Dermis blood vessel endothelial cell (primary cell): ENCODE measurements at regions not wholly inside any gene's neighbourhood (a gene's known extent, or its start where the extent isn't known, plus 50 kb on each side); places are given as distances from the start of the nearest gene placed in this dataset.

Experiments
- DNase-seq: peaks from one replicate; pipeline ENCODE4 v3.0.0; 2010

DNA sequence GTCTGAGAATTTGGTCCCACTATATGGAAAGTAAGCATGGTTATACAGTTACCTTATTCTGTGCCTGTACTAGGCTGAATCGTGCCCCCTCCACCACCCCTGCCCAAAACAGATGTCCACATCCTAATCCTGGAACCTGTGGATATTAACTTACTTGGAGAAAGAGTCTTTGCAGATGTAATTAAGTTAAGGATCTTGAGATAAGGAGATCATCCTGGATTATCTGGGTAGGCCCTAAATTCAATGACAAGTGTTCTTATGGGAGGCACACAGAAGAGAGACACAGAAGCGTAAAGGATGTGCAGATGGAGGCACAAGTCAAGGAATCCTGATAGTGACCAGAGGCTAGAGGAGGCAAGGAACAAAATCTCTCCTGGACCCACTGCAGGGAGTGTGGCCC is 116.7 kb upstream of the MAN1A1 start:
- no peak for DNase-seq

GRCh38 chr6:119463081-119463626 is 113.6 kb upstream of the MAN1A1 start:
- no peak for DNase-seq

DNA sequence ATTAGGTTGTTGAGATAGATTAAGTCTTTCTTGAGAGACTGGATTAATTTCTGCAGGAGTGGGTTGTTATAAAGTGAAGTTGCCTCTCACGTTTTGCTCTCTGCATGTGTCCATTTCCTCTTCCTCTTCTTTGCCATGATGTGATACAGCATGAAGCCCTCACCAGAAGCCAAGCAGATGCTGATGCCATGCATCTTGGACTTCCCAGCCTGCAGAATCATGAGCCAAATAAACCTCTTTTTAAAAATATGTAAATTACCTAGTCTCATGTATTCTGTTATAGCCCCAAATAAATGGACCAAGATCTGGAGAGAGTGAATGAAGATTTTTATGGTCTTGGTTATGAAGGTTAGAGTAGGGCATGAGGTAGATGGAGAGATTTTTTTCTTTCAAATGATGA is 111.6 kb upstream of the MAN1A1 start:
- no peak for DNase-seq

GRCh38 chr6:119459207-119459974 is 109.8 kb upstream of the MAN1A1 start:
- DNase-seq: no peak

DNA sequence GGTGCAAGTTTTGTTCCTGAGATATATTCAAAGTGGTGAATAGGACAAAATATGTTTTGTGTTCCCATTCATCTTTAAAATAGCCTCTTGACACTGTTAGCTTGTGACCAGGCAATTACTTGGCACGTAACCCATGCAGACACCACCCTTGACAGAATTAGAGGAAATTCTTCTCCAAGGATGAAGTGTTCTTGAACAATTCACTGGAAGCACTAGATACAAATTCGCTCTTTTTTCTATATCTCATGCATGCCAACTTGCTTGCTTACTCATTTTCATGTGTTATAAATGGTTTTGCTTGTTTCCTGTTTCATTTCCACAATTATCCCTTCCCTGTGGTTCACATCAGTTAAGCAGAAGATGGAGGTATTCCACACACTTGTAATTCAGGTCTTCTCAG is 105.2 kb upstream of the MAN1A1 start:
- peak; percentile 6 for DNase-seq

- no peak for DNase-seq
Measured at GRCh38 chr6:119453242-119454200, 104.0 kb upstream of the MAN1A1 start.

- DNase-seq: no peak
Measured at GRCh38 chr6:119449331-119450156, 100.0 kb upstream of the MAN1A1 start.

GRCh38 chr6:119447921-119448320 is 98.4 kb upstream of the MAN1A1 start:
- no peak for DNase-seq

DNA sequence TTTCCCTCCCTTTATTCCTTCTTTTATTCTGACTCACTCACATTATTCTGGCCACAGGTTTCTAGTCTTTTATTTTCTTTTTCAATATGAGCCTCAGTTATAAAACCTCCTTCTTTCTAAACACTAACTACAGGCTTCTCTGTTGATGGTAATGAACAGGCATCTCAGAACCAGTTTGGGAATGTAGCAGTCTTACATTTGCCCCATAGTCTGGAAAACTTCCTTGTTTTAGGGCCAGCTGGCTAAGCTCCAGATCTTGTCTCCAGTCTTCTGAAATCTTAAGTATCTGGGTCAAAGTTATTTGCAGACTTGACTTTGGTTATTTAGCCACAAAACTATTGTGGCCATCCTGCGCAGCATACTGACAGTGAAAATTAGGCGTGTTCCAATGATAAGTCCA is 97.0 kb upstream of the MAN1A1 start:
- DNase-seq: peak; percentile 10

DNA sequence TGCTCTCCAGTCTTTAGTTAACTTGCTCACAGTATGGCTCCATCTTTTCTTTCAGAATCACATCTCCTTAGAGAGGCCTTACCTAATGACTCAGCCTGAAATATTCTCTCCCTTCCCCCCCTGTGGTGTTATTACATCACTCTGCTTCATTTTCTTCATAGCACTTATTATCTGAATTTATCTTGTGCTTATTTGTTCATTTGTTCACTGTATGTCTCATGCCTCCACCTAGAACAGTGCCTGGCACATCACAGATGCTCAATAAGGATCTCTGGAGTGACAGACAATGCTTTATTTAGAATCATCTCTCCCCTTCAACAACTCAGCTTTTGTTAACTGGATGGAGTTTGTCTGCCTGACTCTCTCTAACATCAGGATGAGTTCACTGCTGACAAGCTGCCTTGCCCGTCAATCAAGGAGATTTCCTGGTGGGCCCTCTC is 96.6 kb upstream of the MAN1A1 start:
- no peak for DNase-seq

- no peak for DNase-seq
Measured at GRCh38 chr6:119445666-119446065, 96.1 kb upstream of the MAN1A1 start.

DNA sequence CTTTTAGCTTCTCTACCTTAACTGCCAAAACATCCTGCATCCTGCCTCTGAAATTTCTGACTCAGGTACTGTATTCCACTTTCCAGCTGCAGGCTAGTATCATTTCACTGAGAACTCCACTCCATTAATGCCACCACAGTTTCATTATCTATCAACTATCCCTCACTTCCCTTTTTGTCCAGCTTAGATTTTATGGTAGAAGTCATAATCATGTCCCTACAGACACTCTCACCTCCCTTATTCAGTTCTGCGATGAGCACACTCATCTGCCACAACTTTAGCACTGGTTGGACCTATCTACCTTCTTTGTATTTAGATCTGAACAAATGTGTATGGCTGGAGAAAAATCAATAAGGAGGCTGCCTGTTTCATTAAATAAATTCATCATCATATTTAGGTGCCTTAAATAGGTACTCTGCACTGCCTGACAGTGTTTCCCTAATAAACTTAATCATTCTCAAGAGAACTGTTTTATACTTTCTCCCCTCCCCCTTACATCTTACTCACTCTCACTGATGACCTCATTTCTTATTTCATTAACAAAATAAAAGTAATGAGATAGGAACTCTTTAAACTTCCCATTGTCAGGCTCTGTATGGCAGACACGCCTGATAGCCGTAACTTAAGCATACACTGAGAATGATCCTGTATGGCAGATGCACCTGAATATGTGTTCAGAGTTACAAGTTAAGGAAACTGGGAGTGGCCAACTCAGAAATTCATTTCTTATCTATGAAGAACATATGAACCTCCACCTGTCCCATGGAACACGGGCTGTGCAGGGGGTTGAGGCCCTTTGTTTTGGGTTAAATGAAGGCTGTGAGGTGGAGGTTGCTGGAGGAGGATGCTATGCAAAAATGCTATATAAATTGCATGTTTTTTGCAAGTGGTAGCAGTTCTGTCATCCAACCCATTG is 95.3 kb upstream of the MAN1A1 start:
- DNase-seq: no peak

DNA sequence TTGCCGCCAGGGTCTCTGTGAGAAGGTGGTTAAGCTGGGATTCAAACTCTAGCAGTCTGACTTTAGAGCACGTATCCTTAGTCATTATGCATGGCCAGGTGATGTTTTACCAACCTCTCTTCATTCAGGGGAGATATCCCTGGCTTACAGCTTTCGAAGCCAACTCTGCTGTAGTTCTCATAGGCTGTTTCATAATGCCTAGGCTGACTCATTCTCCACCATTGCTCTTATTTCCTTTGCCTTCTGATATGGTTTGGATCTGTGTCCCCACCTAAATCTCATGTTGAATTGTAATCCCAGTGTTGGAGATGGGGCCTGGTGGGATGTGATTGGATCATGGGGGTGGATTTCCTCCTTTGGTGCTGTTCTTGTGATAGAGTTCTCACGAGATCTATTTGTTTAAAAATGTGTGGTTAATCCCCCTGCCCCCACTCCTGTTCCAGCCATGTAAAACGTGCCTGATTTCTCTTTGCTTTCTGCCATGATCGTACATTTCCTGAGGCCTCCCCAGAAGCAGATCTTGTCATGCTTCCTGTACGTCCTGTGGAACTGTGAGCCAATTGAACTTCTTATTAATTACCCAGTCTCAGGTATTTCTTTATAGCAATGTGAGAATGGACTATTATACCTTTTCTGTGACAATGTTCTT is 94.6 kb upstream of the MAN1A1 start:
- no peak for DNase-seq

- DNase-seq: peak; percentile 61
Measured at GRCh38 chr6:119442776-119443184, 93.2 kb upstream of the MAN1A1 start.

DNA sequence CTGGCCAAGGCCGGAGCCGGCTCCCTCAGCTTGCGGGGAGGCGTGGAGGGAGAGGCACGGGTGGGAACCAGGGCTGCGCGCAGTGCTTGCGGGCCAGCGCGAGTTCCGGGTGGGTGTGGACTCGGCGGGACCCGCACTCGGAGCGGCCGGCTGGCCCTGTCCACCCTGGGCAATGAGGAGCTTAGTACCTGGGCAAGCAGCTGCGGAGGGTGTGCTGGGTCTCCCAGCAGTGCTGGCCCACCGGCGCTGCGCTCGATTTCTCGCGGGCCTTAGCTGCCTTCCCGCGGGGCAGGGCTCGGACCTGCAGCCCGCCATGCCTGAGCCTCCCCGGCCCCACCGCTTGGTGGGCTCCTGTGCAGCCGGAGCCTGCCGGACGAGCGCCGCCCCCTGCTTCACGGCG is 91.4 kb upstream of the MAN1A1 start:
- DNase-seq: no peak

- no peak for DNase-seq
Measured at GRCh38 chr6:119436583-119436982, 87.0 kb upstream of the MAN1A1 start.

DNA sequence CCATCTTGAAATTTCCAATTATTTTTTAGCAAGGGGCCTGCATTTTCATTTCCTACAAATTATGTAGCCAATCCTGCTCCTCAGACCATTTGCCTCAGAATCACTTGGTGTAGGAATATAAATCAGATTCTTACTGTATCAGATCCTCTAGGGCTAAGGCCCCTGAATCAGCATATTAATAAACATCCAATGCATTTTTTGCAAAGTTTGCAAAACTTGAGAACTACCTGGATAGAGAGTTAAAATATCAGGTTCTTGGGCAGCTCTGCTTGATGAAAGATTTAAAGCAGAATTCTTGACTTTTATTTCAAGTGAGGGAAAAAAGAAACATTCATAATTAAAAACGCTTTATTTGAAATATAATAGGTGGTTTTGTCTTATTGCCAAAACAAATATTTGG is 82.2 kb upstream of the MAN1A1 start:
- no peak for DNase-seq

DNA sequence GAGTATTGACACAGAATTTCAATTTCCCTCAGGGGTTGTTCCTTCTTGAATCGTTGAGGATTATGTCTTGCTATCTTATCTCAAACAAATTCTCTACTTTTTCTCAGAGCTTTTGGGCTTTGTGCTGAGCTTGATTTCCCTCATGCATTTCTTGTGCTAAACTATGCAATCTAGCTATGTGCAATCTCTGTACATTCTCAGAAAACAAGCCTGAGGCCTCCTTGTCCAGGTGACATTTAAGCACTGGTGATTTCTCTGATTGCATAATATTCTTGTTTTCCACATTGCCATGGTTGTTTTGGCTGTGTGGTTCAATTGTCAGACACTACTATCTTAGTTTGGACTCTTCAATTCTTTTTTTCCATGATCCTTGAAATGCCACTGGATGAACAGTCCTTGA is 81.2 kb upstream of the MAN1A1 start:
- DNase-seq: no peak

DNA sequence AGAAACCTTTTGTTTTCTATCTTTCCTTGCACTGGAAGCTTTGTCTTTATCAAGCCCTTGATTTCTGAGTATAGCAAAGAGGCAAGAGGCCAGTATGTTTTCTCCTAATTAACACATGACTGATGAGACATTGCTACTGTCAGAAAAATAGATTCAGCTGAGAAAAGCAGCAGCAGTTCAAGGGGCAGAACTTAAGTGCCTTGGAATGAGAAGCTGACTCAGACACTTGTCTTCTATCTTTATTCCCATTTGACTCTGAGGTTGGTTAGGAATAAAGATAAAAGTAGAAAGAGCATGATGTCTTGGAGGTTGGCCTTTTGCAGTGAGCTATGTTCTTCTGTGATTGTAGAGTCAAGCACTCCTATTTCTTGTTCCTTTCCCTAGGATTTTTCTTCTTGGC is 79.1 kb upstream of the MAN1A1 start:
- DNase-seq: no peak

DNA sequence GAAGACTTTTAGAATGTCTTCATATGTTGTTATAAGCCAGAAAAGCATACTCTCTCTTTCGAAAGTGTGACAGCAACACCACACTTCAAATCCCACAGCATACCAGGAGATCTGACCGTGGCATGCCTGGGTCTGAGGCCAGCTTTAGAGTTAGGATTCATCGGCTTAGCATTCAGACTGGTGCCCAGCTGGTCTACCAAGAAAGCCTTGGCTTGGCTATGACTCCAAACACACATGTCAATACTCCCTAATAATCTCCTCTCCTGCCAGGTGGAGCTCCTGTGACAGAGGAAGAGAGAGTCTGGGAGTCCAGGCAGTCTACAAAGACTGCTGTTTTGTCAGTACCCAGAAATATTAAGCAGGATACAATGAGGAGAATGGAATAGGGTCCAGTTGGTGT is 77.1 kb upstream of the MAN1A1 start:
- no peak for DNase-seq

DNA sequence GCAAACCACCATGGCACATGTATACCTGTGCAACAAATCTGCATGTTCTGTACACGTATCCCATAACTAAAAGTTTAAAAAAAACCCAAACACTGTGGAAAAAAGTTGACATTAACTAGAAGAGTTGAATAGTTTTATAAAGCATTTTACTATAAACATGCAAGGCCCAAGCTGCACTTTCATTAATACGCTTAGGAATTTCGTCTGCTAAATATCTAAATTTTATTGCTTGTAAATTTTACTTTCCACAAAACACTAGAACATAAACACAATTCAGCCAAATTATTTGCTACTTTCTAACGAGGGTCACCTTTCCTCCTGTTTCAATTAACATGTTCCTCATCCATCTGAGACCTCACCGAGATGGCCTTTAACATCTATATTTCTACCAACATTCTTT is 74.4 kb upstream of the MAN1A1 start:
- no peak for DNase-seq
